ENCODE measurements at regions not wholly inside any gene's neighbourhood (a gene's known extent, or its start where the extent isn't known, plus 50 kb on each side); places are given as distances from the start of the nearest gene placed in this dataset.

GRCh38 chr18:78523850-78524249, 455.8 kb upstream of the SALL3 start:
- H3K36me3 ChIP-seq (ENCODE audit: insufficient read depth, insufficient read length, low read length): no peaks in the 10 kb centered on the region
- no peak for DNase-seq (ENCODE audit: low read depth, low spot score)
- H3K9ac ChIP-seq (ENCODE audit: insufficient read length, low read depth): no peak overlapping the region
- H3K4me3 ChIP-seq (ENCODE audit: insufficient read length, low read depth): no peak overlapping the region
- H3K9me3 ChIP-seq (ENCODE audit: insufficient read depth, low read length): no peaks in the 10 kb centered on the region
- peaks cover 3% of the 10 kb centered on the region for H3K4me1 ChIP-seq (ENCODE audit: insufficient read depth, insufficient read length)
- TF ChIP-seq ZNF274 (IDR thresholded peaks at IDR 0.05; ENCODE audit: low read depth, low read length): no peak
- no peaks in the 10 kb centered on the region for H3K27me3 ChIP-seq (ENCODE audit: insufficient read depth, insufficient read length)

- peaks cover 3% of the 10 kb centered on the region for H3K4me1 ChIP-seq (ENCODE audit: insufficient read depth, insufficient read length)
- DNase-seq (ENCODE audit: low read depth, low spot score): no peak
- no peaks in the 10 kb centered on the region for H3K27me3 ChIP-seq (ENCODE audit: insufficient read depth, insufficient read length)
- no peak overlapping the region for H3K4me3 ChIP-seq (ENCODE audit: insufficient read length, low read depth)
- TF ChIP-seq SUZ12 (IDR thresholded peaks at IDR 0.05; ENCODE audit: extremely low read depth, insufficient read depth, insufficient read length) (no peak), ZNF274 (IDR thresholded peaks at IDR 0.05; ENCODE audit: low read depth, low read length) (no peak)
- no peak overlapping the region for H3K9ac ChIP-seq (ENCODE audit: insufficient read length, low read depth)
- no peaks in the 10 kb centered on the region for H3K9me3 ChIP-seq (ENCODE audit: insufficient read depth, low read length)
- H3K36me3 ChIP-seq (ENCODE audit: insufficient read depth, insufficient read length, low read length): no peaks in the 10 kb centered on the region
Measured at GRCh38 chr18:78525366-78526111, 454.1 kb upstream of the SALL3 start.

GRCh38 chr18:78526275-78526674, 453.3 kb upstream of the SALL3 start:
- H3K4me1 ChIP-seq (ENCODE audit: insufficient read depth, insufficient read length): peaks cover 3% of the 10 kb centered on the region
- TF ChIP-seq SUZ12 (IDR thresholded peaks at IDR 0.05; ENCODE audit: extremely low read depth, insufficient read depth, insufficient read length): no peak
- TF ChIP-seq YY1 (IDR thresholded peaks at IDR 0.05; ENCODE audit: insufficient read depth, insufficient read length): no peak
- no peak for TF ChIP-seq ZNF274 (IDR thresholded peaks at IDR 0.05; ENCODE audit: low read depth, low read length)
- H3K4me3 ChIP-seq (ENCODE audit: insufficient read length, low read depth): no peak overlapping the region
- no peak for DNase-seq (ENCODE audit: low read depth, low spot score)
- no peaks in the 10 kb centered on the region for H3K27me3 ChIP-seq (ENCODE audit: insufficient read depth, insufficient read length)
- H3K9me3 ChIP-seq (ENCODE audit: insufficient read depth, low read length): no peaks in the 10 kb centered on the region
- no peak overlapping the region for H3K9ac ChIP-seq (ENCODE audit: insufficient read length, low read depth)
- no peaks in the 10 kb centered on the region for H3K36me3 ChIP-seq (ENCODE audit: insufficient read depth, insufficient read length, low read length)

GRCh38 chr18:78526923-78527711, 452.5 kb upstream of the SALL3 start:
- TF ChIP-seq YY1 (IDR thresholded peaks at IDR 0.05; ENCODE audit: insufficient read depth, insufficient read length): no peak
- no peak for TF ChIP-seq ZNF274 (IDR thresholded peaks at IDR 0.05; ENCODE audit: low read depth, low read length)
- TF ChIP-seq SUZ12 (IDR thresholded peaks at IDR 0.05; ENCODE audit: extremely low read depth, insufficient read depth, insufficient read length): no peak
- Histone ChIP-seq H3K36me3 (ENCODE audit: insufficient read depth, insufficient read length, low read length) (no peaks in the 10 kb centered on the region), H3K27me3 (ENCODE audit: insufficient read depth, insufficient read length) (no peaks in the 10 kb centered on the region), H3K9ac (ENCODE audit: insufficient read length, low read depth) (no peak overlapping the region), H3K4me3 (ENCODE audit: insufficient read length, low read depth) (no peak overlapping the region), H3K4me1 (ENCODE audit: insufficient read depth, insufficient read length) (peaks cover 3% of the 10 kb centered on the region), H3K9me3 (ENCODE audit: insufficient read depth, low read length) (no peaks in the 10 kb centered on the region)
- no peak for DNase-seq (ENCODE audit: low read depth, low spot score)

- H3K9ac ChIP-seq (ENCODE audit: insufficient read length, low read depth): no peak overlapping the region
- no peaks in the 10 kb centered on the region for H3K27me3 ChIP-seq (ENCODE audit: insufficient read depth, insufficient read length)
- no peak for TF ChIP-seq SUZ12 (IDR thresholded peaks at IDR 0.05; ENCODE audit: extremely low read depth, insufficient read depth, insufficient read length)
- TF ChIP-seq YY1 (IDR thresholded peaks at IDR 0.05; ENCODE audit: insufficient read depth, insufficient read length): no peak
- TF ChIP-seq ZNF274 (IDR thresholded peaks at IDR 0.05; ENCODE audit: low read depth, low read length): no peak
- H3K36me3 ChIP-seq (ENCODE audit: insufficient read depth, insufficient read length, low read length): no peaks in the 10 kb centered on the region
- no peak for DNase-seq (ENCODE audit: low read depth, low spot score)
- no peaks in the 10 kb centered on the region for H3K9me3 ChIP-seq (ENCODE audit: insufficient read depth, low read length)
- peaks cover 3% of the 10 kb centered on the region for H3K4me1 ChIP-seq (ENCODE audit: insufficient read depth, insufficient read length)
- no peak overlapping the region for H3K4me3 ChIP-seq (ENCODE audit: insufficient read length, low read depth)
Measured at GRCh38 chr18:78527984-78528383, 451.6 kb upstream of the SALL3 start.

- H3K9ac ChIP-seq (ENCODE audit: insufficient read length, low read depth): no peak overlapping the region
- H3K4me3 ChIP-seq (ENCODE audit: insufficient read length, low read depth): no peak overlapping the region
- no peaks in the 10 kb centered on the region for H3K36me3 ChIP-seq (ENCODE audit: insufficient read depth, insufficient read length, low read length)
- no peaks in the 10 kb centered on the region for H3K9me3 ChIP-seq (ENCODE audit: insufficient read depth, low read length)
- TF ChIP-seq YY1 (IDR thresholded peaks at IDR 0.05; ENCODE audit: insufficient read depth, insufficient read length): no peak
- TF ChIP-seq ZNF274 (IDR thresholded peaks at IDR 0.05; ENCODE audit: low read depth, low read length): no peak
- DNase-seq (ENCODE audit: low read depth, low spot score): no peak
- no peaks in the 10 kb centered on the region for H3K27me3 ChIP-seq (ENCODE audit: insufficient read depth, insufficient read length)
- peaks cover 3% of the 10 kb centered on the region for H3K4me1 ChIP-seq (ENCODE audit: insufficient read depth, insufficient read length)
Measured at GRCh38 chr18:78528411-78529258, 451.0 kb upstream of the SALL3 start.

GRCh38 chr18:78531637-78532036, 448.0 kb upstream of the SALL3 start:
- DNase-seq (ENCODE audit: low read depth, low spot score): no peak
- TF ChIP-seq ZNF274 (IDR thresholded peaks at IDR 0.05; ENCODE audit: low read depth, low read length): no peak
- no peak for TF ChIP-seq YY1 (IDR thresholded peaks at IDR 0.05; ENCODE audit: insufficient read depth, insufficient read length)
- TF ChIP-seq SUZ12 (IDR thresholded peaks at IDR 0.05; ENCODE audit: extremely low read depth, insufficient read depth, insufficient read length): no peak
- peaks cover 3% of the 10 kb centered on the region for H3K4me1 ChIP-seq (ENCODE audit: insufficient read depth, insufficient read length)
- H3K36me3 ChIP-seq (ENCODE audit: insufficient read depth, insufficient read length, low read length): no peaks in the 10 kb centered on the region
- no peak overlapping the region for H3K4me3 ChIP-seq (ENCODE audit: insufficient read length, low read depth)
- H3K27me3 ChIP-seq (ENCODE audit: insufficient read depth, insufficient read length): no peaks in the 10 kb centered on the region
- H3K9ac ChIP-seq (ENCODE audit: insufficient read length, low read depth): no peak overlapping the region
- no peaks in the 10 kb centered on the region for H3K9me3 ChIP-seq (ENCODE audit: insufficient read depth, low read length)
